Tibial artery (tissue), 4 donors: ENCODE measurements at regions not wholly inside any gene's neighbourhood (a gene's known extent, or its start where the extent isn't known, plus 50 kb on each side); places are given as distances from the start of the nearest gene placed in this dataset.
A peak's percentile ranks its signal among the peaks of the same experiment; 100 is the strongest.

Source experiments
- DNase-seq, 2 donors: peaks; one replicate each; pipeline ENCODE4 v3.0.0-alpha.2; 2019
- H3K27ac ChIP-seq, 2 donors: fragments of 200-600 bp; sonication (generic) in 1 of 2; 1 replicate in 1 of 2; 2 replicates in 1 of 2; pipeline ENCODE4 v1.5.1; 2018 to 2019; ENCODE audit warnings: mild to moderate bottlenecking in 1 of 2
- H3K27me3 ChIP-seq, 2 donors: fragments of 200-600 bp; sonication (generic) in 1 of 2; one replicate each; pipeline versions ENCODE4 v1.5.1 to v1.6.0; 2016 to 2019
- H3K36me3 ChIP-seq, 3 donors: fragments of 200-600 bp; sonication (generic) in 2 of 3; one replicate each; pipeline ENCODE4 v1.5.1; 2016 to 2019; ENCODE audit warnings: mild to moderate bottlenecking in 2 of 3
- H3K4me1 ChIP-seq, 4 donors: fragments of 200-600 bp; sonication (generic) in 2 of 4; 1 replicate in 3 of 4; 2 replicates in 1 of 4; pipeline ENCODE4 v1.5.1; 2016 to 2019
- H3K4me3 ChIP-seq, 2 donors: fragments of 200-600 bp; sonication (generic) in 1 of 2; 1 replicate in 1 of 2; 2 replicates in 1 of 2; pipeline ENCODE4 v1.5.1; 2018 to 2019; ENCODE audit warnings: mild to moderate bottlenecking in 2 of 2
- H3K9me3 ChIP-seq, 3 donors: fragments of 200-600 bp; sonication (generic) in 1 of 3; one replicate each; pipeline ENCODE4 v1.5.1; 2016 to 2019
- intact Hi-C: fragments of 100-400 bp; cut with DNase I; formaldehyde crosslinking; loops from one replicate; pipeline ENCODE4 v1.15.0; 2023; ENCODE audit warnings: low total_unique reads
- TF ChIP-seq, protein P1 (sequence below), 2 experiments: fragments of 200-600 bp in 1 of 2; fragments of 450-650 bp in 1 of 2; IDR thresholded peaks; one replicate each; pipeline ENCODE4 v1.5.1; 2017 to 2019; ENCODE audit warnings: antibody characterized with exemption in 2 of 2, mild to moderate bottlenecking in 1 of 2, moderate library complexity in 1 of 2

DNA sequence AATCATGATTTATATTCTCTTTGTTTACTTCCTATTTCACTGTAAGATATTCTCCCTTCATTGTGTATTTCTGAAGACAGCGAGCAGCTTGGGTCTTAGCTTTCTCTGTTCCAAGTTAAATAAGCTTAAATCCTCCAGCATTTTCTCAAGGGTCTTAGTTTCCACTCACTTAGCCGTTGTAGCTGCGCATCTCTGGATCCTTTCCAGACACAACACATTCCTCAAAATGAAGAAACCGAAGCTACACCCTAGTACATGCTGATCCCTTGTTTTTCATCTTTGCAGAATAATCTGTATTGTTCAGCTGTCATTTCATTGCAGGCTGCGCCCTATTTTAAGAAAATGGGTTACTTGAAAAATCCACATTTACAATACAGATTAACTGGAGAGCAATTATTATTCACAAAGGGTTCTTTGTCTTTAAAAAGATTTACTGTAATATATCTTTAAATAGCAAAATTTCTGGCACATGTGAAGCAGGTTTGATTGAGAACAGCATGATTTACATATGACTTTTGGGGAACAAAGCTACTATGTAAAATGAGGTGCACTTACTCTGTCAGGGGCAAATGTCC lies 375.8 kb downstream of the QKI start:
- Histone ChIP-seq H3K36me3 (no peaks in the 10 kb centered on the region), H3K9me3 (no peaks in the 10 kb centered on the region), H3K4me1 (no peaks in the 10 kb centered on the region), H3K27me3 (no peaks in the 10 kb centered on the region), H3K27ac (no peak overlapping the region), H3K4me3 (no peak overlapping the region)
- TF ChIP-seq, protein P1, sequence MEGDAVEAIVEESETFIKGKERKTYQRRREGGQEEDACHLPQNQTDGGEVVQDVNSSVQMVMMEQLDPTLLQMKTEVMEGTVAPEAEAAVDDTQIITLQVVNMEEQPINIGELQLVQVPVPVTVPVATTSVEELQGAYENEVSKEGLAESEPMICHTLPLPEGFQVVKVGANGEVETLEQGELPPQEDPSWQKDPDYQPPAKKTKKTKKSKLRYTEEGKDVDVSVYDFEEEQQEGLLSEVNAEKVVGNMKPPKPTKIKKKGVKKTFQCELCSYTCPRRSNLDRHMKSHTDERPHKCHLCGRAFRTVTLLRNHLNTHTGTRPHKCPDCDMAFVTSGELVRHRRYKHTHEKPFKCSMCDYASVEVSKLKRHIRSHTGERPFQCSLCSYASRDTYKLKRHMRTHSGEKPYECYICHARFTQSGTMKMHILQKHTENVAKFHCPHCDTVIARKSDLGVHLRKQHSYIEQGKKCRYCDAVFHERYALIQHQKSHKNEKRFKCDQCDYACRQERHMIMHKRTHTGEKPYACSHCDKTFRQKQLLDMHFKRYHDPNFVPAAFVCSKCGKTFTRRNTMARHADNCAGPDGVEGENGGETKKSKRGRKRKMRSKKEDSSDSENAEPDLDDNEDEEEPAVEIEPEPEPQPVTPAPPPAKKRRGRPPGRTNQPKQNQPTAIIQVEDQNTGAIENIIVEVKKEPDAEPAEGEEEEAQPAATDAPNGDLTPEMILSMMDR (IDR thresholded peaks at IDR 0.05), result no peak
- peak in 1 of 2 donors; percentile 35 for DNase-seq
- intact Hi-C loops, result no loop called here

DNA sequence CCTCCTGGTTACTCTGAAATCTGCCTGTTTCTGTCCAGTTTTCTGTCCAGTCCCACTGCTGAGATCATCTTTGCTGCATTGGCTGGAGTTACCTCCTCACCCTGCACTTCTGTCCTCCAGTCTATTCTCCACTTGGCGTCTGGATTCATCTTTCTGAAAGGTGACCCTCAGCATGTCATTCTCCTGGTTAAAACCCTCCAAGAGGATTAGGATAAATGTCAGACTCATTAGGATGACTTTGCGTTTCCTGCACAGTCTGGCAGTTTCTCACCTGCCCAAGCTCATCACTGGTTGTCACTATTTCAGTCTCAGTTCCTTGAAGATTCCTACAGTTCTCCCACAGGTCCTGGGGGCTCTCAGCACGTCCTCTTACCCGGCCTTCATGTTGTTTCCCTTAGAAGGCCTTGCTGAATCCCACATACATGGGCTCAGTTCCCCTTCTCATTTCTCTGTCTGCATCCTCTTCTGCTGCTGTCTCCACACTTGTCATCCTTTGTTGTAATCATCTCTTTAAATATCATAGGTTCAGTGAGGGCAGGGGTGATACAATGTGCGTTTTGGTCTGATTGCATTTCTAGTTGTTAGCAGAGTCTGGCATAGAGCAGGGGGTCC lies 374.8 kb downstream of the QKI start:
- intact Hi-C loops, result no loop called here
- Histone ChIP-seq H3K27me3 (no peaks in the 10 kb centered on the region), H3K9me3 (no peaks in the 10 kb centered on the region), H3K4me3 (no peak overlapping the region), H3K36me3 (no peaks in the 10 kb centered on the region), H3K4me1 (no peaks in the 10 kb centered on the region), H3K27ac (no peak overlapping the region)
- TF ChIP-seq, protein P1 (IDR thresholded peaks at IDR 0.05), result no peak
- DNase-seq, result no peak

DNA sequence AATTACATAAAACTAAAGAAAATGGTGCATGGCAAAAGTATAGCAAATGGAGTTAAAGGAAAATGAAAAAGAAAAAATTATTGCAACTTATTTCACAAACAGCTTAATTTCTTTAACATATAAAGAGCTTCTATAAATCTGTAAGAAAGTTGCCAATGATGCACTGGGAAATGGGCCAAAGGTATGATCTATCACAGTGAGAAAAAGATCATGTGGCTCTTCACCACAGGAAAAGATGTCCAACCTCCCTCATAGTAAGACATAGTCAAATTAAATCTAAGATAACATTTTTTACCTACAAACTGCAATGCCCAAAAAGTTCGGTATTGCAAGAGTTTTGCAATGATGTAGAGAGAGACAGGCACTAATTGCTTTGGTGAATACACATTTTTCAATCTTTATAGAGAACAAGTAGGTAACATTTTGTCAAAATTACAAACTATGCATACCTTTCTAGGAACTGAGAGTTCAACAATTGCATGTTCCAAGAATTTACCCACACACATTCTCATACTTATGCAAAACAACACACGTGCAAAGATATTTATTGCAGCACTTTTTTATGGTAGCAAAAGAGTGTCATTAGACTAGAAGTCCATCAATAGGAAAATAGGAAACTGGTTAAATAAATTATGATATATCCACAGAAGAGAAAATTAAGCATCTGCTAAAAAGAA lies 372.6 kb downstream of the QKI start:
- no peaks in the 10 kb centered on the region for H3K27me3 ChIP-seq
- TF ChIP-seq, protein P1 (IDR thresholded peaks at IDR 0.05), result no peak
- intact Hi-C loops, result no loop called here
- H3K4me1 ChIP-seq, result no peaks in the 10 kb centered on the region
- no peak for DNase-seq
- H3K27ac ChIP-seq, result no peak overlapping the region
- no peaks in the 10 kb centered on the region for H3K9me3 ChIP-seq
- H3K36me3 ChIP-seq, result no peaks in the 10 kb centered on the region
- no peak overlapping the region for H3K4me3 ChIP-seq

DNA sequence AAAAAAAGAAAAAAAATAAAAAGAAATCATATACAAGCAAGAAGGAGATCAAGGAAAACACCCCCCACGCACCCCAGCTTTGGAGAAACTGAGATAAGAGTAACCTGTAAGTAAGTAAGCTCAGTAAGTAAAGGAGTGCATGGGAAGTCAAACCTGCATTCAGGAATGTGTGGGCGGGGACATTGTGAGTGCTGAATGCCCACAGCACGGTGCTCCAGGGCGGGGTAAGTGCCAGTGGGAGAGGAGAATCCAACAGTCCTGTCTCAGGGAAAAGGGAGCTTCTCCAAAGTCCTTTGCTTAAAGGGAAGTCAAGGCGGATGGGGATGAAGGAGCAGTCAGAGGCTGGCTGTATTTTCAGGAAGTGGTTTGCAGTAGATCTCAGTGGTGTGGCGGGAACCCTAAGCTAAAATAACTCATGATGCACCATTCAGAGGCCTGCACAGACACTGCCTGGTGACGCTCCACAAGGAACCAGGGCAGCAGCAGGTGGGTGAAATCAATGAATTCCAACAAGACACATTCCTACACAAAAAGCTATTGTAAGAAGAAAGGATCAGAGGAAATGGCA lies 368.0 kb downstream of the QKI start:
- no peak overlapping the region for H3K27ac ChIP-seq
- H3K4me1 ChIP-seq, result no peaks in the 10 kb centered on the region
- H3K4me3 ChIP-seq, result no peak overlapping the region
- no peaks in the 10 kb centered on the region for H3K9me3 ChIP-seq
- TF ChIP-seq, protein P1 (IDR thresholded peaks at IDR 0.05), result no peak
- no peak for DNase-seq
- no peaks in the 10 kb centered on the region for H3K36me3 ChIP-seq
- intact Hi-C loops, result no loop called here
- no peaks in the 10 kb centered on the region for H3K27me3 ChIP-seq

DNA sequence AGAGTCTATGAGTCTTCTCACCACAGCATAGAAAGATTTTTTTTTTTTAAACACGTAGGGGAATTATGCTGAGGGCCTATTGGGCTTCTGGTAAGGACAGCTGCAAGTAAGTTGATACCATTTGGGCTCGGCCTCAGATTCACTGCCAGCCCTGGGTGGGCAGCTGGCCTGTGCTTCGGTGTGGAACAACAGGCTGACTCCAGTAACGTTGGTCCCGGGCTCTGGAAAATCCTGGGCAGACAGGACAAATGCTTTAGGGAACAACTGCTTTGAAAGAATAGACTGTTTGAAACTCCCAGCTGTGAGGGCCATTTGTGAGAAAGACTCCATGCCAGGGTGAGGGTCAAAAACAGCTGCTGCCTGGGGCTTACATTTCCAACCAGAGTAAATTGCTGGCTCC lies 366.5 kb downstream of the QKI start:
- intact Hi-C loops, result no loop called here

More for the DNA sequence above, 366.5 kb downstream of the QKI start:
- no peak overlapping the region for H3K27ac ChIP-seq
- H3K4me1 ChIP-seq, result no peaks in the 10 kb centered on the region
- H3K4me3 ChIP-seq, result no peak overlapping the region
- H3K9me3 ChIP-seq, result no peaks in the 10 kb centered on the region
- TF ChIP-seq, protein P1 (IDR thresholded peaks at IDR 0.05), result no peak
- no peaks in the 10 kb centered on the region for H3K27me3 ChIP-seq
- H3K36me3 ChIP-seq, result no peaks in the 10 kb centered on the region
- DNase-seq, result peak in 1 of 2 donors; percentile 36
